Sigmoid colon (tissue), 6 donors: ENCODE measurements at regions not wholly inside any gene's neighbourhood (a gene's known extent, or its start where the extent isn't known, plus 50 kb on each side); places are given as distances from the start of the nearest gene placed in this dataset.
"Not testable (repeated sequence)": the region's sequence is repeated elsewhere in the genome, so short reads cannot be mapped to it uniquely, and the experiment has no call there.

Experiments
- DNase-seq: peaks from one replicate; pipeline ENCODE4 v3.0.0-alpha.2; 2019
- H3K27ac ChIP-seq, 4 donors: fragments of 200-600 bp; sonication (generic); one replicate each; pipeline ENCODE4 v1.5.1; 2016 to 2019; ENCODE audit warnings: mild to moderate bottlenecking in 1 of 4
- H3K27me3 ChIP-seq, 3 donors: fragments of 200-600 bp; sonication (generic); one replicate each; pipeline ENCODE4 v1.5.1; 2019; ENCODE audit warnings: mild to moderate bottlenecking in 1 of 3
- H3K36me3 ChIP-seq, 4 donors: fragments of 200-600 bp; sonication (generic); one replicate each; pipeline ENCODE4 v1.5.1; 2016 to 2019
- H3K4me1 ChIP-seq, 4 donors: fragments of 200-600 bp; sonication (generic); one replicate each; pipeline ENCODE4 v1.5.1; 2017 to 2019
- H3K4me3 ChIP-seq, 4 donors: fragments of 200-600 bp; sonication (generic); one replicate each; pipeline ENCODE4 v1.5.1; 2017 to 2019; ENCODE audit warnings: mild to moderate bottlenecking in 2 of 4, moderate library complexity in 1 of 4
- H3K9me3 ChIP-seq, 4 donors: fragments of 200-600 bp in 3 of 4; sonication (generic) in 3 of 4; one replicate each; pipeline versions ENCODE4 v1.5.1 to v1.6.1; 2013 to 2019
- CTCF ChIP-seq, 4 experiments: fragments of 450-650 bp in 3 of 4; fragments of 200-600 bp in 1 of 4; IDR thresholded peaks; one replicate each; pipeline ENCODE4 v1.5.1; 2016 to 2019; ENCODE audit warnings: antibody characterized with exemption in 4 of 4, mild to moderate bottlenecking in 3 of 4, moderate library complexity in 2 of 4
- EP300 ChIP-seq, 4 donors: sonication (generic); formaldehyde crosslinking; IDR thresholded peaks; one replicate each; pipeline ENCODE4 v1.6.1; 2017; ENCODE audit warnings: antibody characterized with exemption in 4 of 4
- POLR2A ChIP-seq, 2 donors: fragments of 450-650 bp; IDR thresholded peaks; one replicate each; pipeline ENCODE4 v1.6.1; 2016; ENCODE audit warnings: antibody characterized with exemption in 2 of 2, mild to moderate bottlenecking in 2 of 2, moderate library complexity in 2 of 2
- POLR2AphosphoS5 ChIP-seq, 4 donors: sonication (generic); formaldehyde crosslinking; IDR thresholded peaks; one replicate each; pipeline ENCODE4 v1.6.1; 2017; ENCODE audit warnings: antibody characterized with exemption in 4 of 4
- WGBS, 2 donors: extraction: QIAGEN DNeasy Blood & Tissue Kit; methylation state at CpG; one replicate each; pipeline ENCODE4 v1.1.7; 2013; 5-methylcytosine and 5-hydroxymethylcytosine counted together
- intact Hi-C: fragments of 100-400 bp; cut with DNase I; formaldehyde crosslinking; loops from one replicate; pipeline ENCODE4 v1.15.1; 2023
- donor health status: healthy with polysubstance abuse.
- donor health status: healthy.

- no peaks in the 10 kb centered on the region for H3K36me3 ChIP-seq
- H3K4me3 ChIP-seq, result no peak overlapping the region
- no peak for DNase-seq
- H3K9me3 ChIP-seq, result no peaks in the 10 kb centered on the region
- H3K27me3 ChIP-seq, result no peaks in the 10 kb centered on the region
- no peak overlapping the region for H3K27ac ChIP-seq
- no peaks in the 10 kb centered on the region for H3K4me1 ChIP-seq
- intact Hi-C loops, result no loop called here
- WGBS, 2 donors, result 44 to 48% methylated on average over 1 of the region's 1 CpG
- no peak for TF ChIP-seq POLR2A (IDR thresholded peaks at IDR 0.05)
- no peak for TF ChIP-seq POLR2AphosphoS5 (IDR thresholded peaks at IDR 0.05)
- TF ChIP-seq EP300 (IDR thresholded peaks at IDR 0.05), result no peak
- TF ChIP-seq CTCF (IDR thresholded peaks at IDR 0.05), result no peak
Measured at GRCh38 chrX:27307546-27307945, 155.6 kb downstream of the PPP4R3C start.

GRCh38 chrX:27292552-27292951, 170.6 kb downstream of the PPP4R3C start:
- H3K4me3 ChIP-seq, DNase-seq, intact Hi-C loops, H3K27me3 ChIP-seq, H3K4me1 ChIP-seq, H3K27ac ChIP-seq, H3K9me3 ChIP-seq, H3K36me3 ChIP-seq: not testable (repeated sequence)
- 73 to 85% methylated on average over 6 of the region's 6 CpGs for WGBS, 2 donors

- WGBS, 2 donors, result 70 to 75% methylated on average over 5 of the region's 5 CpGs
- no peak overlapping the region for H3K4me3 ChIP-seq
- no peak for DNase-seq
- H3K9me3 ChIP-seq, result no peaks in the 10 kb centered on the region
- H3K4me1 ChIP-seq, result no peaks in the 10 kb centered on the region
- intact Hi-C loops, result no loop called here
- H3K27ac ChIP-seq, result no peak overlapping the region
- TF ChIP-seq CTCF (IDR thresholded peaks at IDR 0.05) (no peak), POLR2AphosphoS5 (IDR thresholded peaks at IDR 0.05) (no peak), POLR2A (IDR thresholded peaks at IDR 0.05) (no peak), EP300 (IDR thresholded peaks at IDR 0.05) (no peak)
- H3K27me3 ChIP-seq, result no peaks in the 10 kb centered on the region
- H3K36me3 ChIP-seq, result no peaks in the 10 kb centered on the region
Measured at GRCh38 chrX:27276751-27277150, 186.4 kb downstream of the PPP4R3C start.

GRCh38 chrX:27254656-27255055, 208.5 kb downstream of the PPP4R3C start:
- no peaks in the 10 kb centered on the region for H3K36me3 ChIP-seq
- no peaks in the 10 kb centered on the region for H3K9me3 ChIP-seq
- DNase-seq, result no peak
- intact Hi-C loops, result no loop called here
- H3K4me3 ChIP-seq, result no peak overlapping the region
- no peaks in the 10 kb centered on the region for H3K4me1 ChIP-seq
- no peaks in the 10 kb centered on the region for H3K27me3 ChIP-seq
- H3K27ac ChIP-seq, result no peak overlapping the region
- TF ChIP-seq POLR2AphosphoS5 (IDR thresholded peaks at IDR 0.05) (no peak), CTCF (IDR thresholded peaks at IDR 0.05) (no peak), POLR2A (IDR thresholded peaks at IDR 0.05) (no peak), EP300 (IDR thresholded peaks at IDR 0.05) (no peak)

- no peaks in the 10 kb centered on the region for H3K9me3 ChIP-seq
- no peaks in the 10 kb centered on the region for H3K36me3 ChIP-seq
- TF ChIP-seq CTCF (IDR thresholded peaks at IDR 0.05), result no peak
- TF ChIP-seq POLR2AphosphoS5 (IDR thresholded peaks at IDR 0.05), result no peak
- no peak for TF ChIP-seq POLR2A (IDR thresholded peaks at IDR 0.05)
- no peak for TF ChIP-seq EP300 (IDR thresholded peaks at IDR 0.05)
- 47 to 58% methylated on average over 3 of the region's 3 CpGs for WGBS, 2 donors
- no peak overlapping the region for H3K4me3 ChIP-seq
- H3K27ac ChIP-seq, result no peak overlapping the region
- H3K4me1 ChIP-seq, result no peaks in the 10 kb centered on the region
- no peaks in the 10 kb centered on the region for H3K27me3 ChIP-seq
- no peak for DNase-seq
- intact Hi-C loops, result no loop called here
Measured at GRCh38 chrX:27251369-27251768, 211.8 kb downstream of the PPP4R3C start.
